Liver (tissue), 8 donors: ENCODE measurements at regions not wholly inside any gene's neighbourhood (a gene's known extent, or its start where the extent isn't known, plus 50 kb on each side); places are given as distances from the start of the nearest gene placed in this dataset.

ENCODE experiments used
- DNase-seq: peaks from one replicate; pipeline ENCODE4 v3.0.0-alpha.2; 2017; ENCODE audit warnings: low spot score
- H3K27ac ChIP-seq, 2 donors: one replicate each; pipeline ENCODE4 v1.7.0; 2013; ENCODE audit warnings: inconsistent platforms in 2 of 2, low read length in 2 of 2, control low read depth in 1 of 2, low read depth in 1 of 2, mild to moderate bottlenecking in 1 of 2
- H3K27me3 ChIP-seq, 4 donors: one replicate each; pipeline versions ENCODE4 v1.6.1 to v1.7.0; 2013; ENCODE audit warnings: low read length in 3 of 4, inconsistent platforms in 1 of 4, mild to moderate bottlenecking in 1 of 4, moderate library complexity in 1 of 4; ENCODE audit not compliant: control insufficient read depth in 4 of 4, insufficient read depth in 4 of 4
- H3K36me3 ChIP-seq, 4 donors: one replicate each; pipeline versions ENCODE4 v1.6.1 to v1.7.0; 2013; ENCODE audit warnings: low read length in 3 of 4, mild to moderate bottlenecking in 3 of 4, low read depth in 1 of 4, moderate library complexity in 1 of 4; ENCODE audit not compliant: control insufficient read depth in 4 of 4, insufficient read depth in 3 of 4
- H3K4me1 ChIP-seq, 4 donors: one replicate each; pipeline versions ENCODE4 v1.6.1 to v1.7.0; 2013; ENCODE audit warnings: low read length in 3 of 4, mild to moderate bottlenecking in 3 of 4, moderate library complexity in 1 of 4; ENCODE audit not compliant: control insufficient read depth in 4 of 4, insufficient read depth in 4 of 4
- H3K4me3 ChIP-seq, 3 donors: one replicate each; pipeline versions ENCODE4 v1.6.1 to v1.7.0; 2013; ENCODE audit warnings: low read length in 3 of 3, control low read depth in 1 of 3, low read depth in 1 of 3, mild to moderate bottlenecking in 1 of 3
- H3K9ac ChIP-seq, 2 donors: one replicate each; pipeline ENCODE4 v1.7.0; 2013; ENCODE audit warnings: low read length in 2 of 2, mild to moderate bottlenecking in 2 of 2, moderate library complexity in 2 of 2, control low read depth in 1 of 2, low read depth in 1 of 2
- H3K9me3 ChIP-seq, 4 donors: one replicate each; pipeline versions ENCODE4 v1.6.1 to v1.7.0; 2013; ENCODE audit warnings: low read length in 3 of 4; ENCODE audit not compliant: control insufficient read depth in 4 of 4
- ATF3 ChIP-seq: IDR thresholded peaks from 2 replicates; pipeline ENCODE4 v1.6.1; 2016; ENCODE audit warnings: antibody characterized with exemption
- CTCF ChIP-seq: fragments of 150-350 bp; IDR thresholded peaks from 2 replicates; pipeline ENCODE4 v1.5.1; 2017; ENCODE audit warnings: improper control_type of control experiment, low read depth, low read length; ENCODE audit not compliant: missing input control
- EGR1 ChIP-seq, 2 donors: IDR thresholded peaks; 2 replicates each; pipeline ENCODE4 v1.6.1; 2016 to 2018; ENCODE audit warnings: antibody characterized with exemption in 2 of 2, low read depth in 2 of 2
- FOXA1 ChIP-seq: IDR thresholded peaks from 2 replicates; pipeline ENCODE4 v1.6.1; 2016; ENCODE audit warnings: antibody characterized with exemption
- FOXA2 ChIP-seq: IDR thresholded peaks from 2 replicates; pipeline ENCODE4 v1.6.1; 2016; ENCODE audit warnings: antibody characterized with exemption
- HNF4A ChIP-seq, 2 donors: conservative IDR thresholded peaks; 2 replicates each; pipeline ENCODE4 v1.6.1; 2016; ENCODE audit warnings: antibody characterized with exemption in 2 of 2, mild to moderate bottlenecking in 2 of 2
- HNF4G ChIP-seq: IDR thresholded peaks from 2 replicates; pipeline ENCODE4 v1.6.1; 2016; ENCODE audit warnings: antibody characterized with exemption
- MAX ChIP-seq: IDR thresholded peaks from 2 replicates; pipeline ENCODE4 v1.6.1; 2016; ENCODE audit warnings: antibody characterized with exemption
- NR2F2 ChIP-seq: IDR thresholded peaks from 2 replicates; pipeline ENCODE4 v1.6.1; 2016; ENCODE audit warnings: antibody characterized with exemption
- RAD21 ChIP-seq, 2 donors: IDR thresholded peaks; 2 replicates each; pipeline ENCODE4 v1.6.1; 2016; ENCODE audit warnings: antibody characterized with exemption in 2 of 2, mild to moderate bottlenecking in 2 of 2
- REST ChIP-seq: IDR thresholded peaks from 2 replicates; pipeline ENCODE4 v1.6.1; 2016; ENCODE audit warnings: antibody characterized with exemption, mild to moderate bottlenecking
- RXRA ChIP-seq, 2 donors: IDR thresholded peaks; 2 replicates each; pipeline ENCODE4 v1.6.1; 2017 to 2018; ENCODE audit warnings: antibody characterized with exemption in 2 of 2, mild to moderate bottlenecking in 1 of 2
- SP1 ChIP-seq: IDR thresholded peaks from 2 replicates; pipeline ENCODE4 v1.6.1; 2018; ENCODE audit warnings: antibody characterized with exemption, mild to moderate bottlenecking
- TAF1 ChIP-seq: conservative IDR thresholded peaks from 2 replicates; pipeline ENCODE4 v1.6.1; 2016; ENCODE audit warnings: antibody characterized with exemption, mild to moderate bottlenecking
- YY1 ChIP-seq: IDR thresholded peaks from 2 replicates; pipeline ENCODE4 v1.6.1; 2016; ENCODE audit warnings: antibody characterized with exemption, mild to moderate bottlenecking
- ZBTB33 ChIP-seq: IDR thresholded peaks from 2 replicates; pipeline ENCODE4 v1.6.1; 2016; ENCODE audit warnings: antibody characterized with exemption
- WGBS: extraction: QIAGEN DNeasy Blood & Tissue Kit; methylation state at CpG from one replicate; pipeline ENCODE4 v1.1.7; 2013; 5-methylcytosine and 5-hydroxymethylcytosine counted together
- donor health status: healthy.
- donor health status: healthy.
- donor health status: healthy.
- donor health status: healthy.
- donor health status: healthy.

- TF ChIP-seq RAD21 (IDR thresholded peaks at IDR 0.05) (no peak), RXRA (IDR thresholded peaks at IDR 0.05) (no peak), SP1 (no peak), EGR1 (IDR thresholded peaks at IDR 0.05; ENCODE audit: low read depth in 2 of 2) (no peak), HNF4G (no peak), ATF3 (no peak), YY1 (no peak)
- no peak overlapping the region for H3K9ac ChIP-seq
- H3K4me1 ChIP-seq, result no peaks in the 10 kb centered on the region
- H3K4me3 ChIP-seq, result no peak overlapping the region
- H3K27ac ChIP-seq, result no peak overlapping the region
- H3K27me3 ChIP-seq, result no peaks in the 10 kb centered on the region
- H3K9me3 ChIP-seq, result no peaks in the 10 kb centered on the region
- DNase-seq, result no peak
- H3K36me3 ChIP-seq, result no peaks in the 10 kb centered on the region
These were observed 766.2 kb upstream of the LRRC4C start for GRCh38 chr11:42225664-42226063.

GRCh38 chr11:42232673-42233072, 773.2 kb upstream of the LRRC4C start:
- H3K4me1 ChIP-seq, result no peaks in the 10 kb centered on the region
- TF ChIP-seq EGR1 (IDR thresholded peaks at IDR 0.05; ENCODE audit: low read depth in 2 of 2) (no peak), FOXA1 (no peak), REST (no peak), HNF4G (no peak), MAX (no peak), ATF3 (no peak), HNF4A (conservative IDR thresholded peaks at IDR 0.05) (no peak), ZBTB33 (no peak)
- DNase-seq, result no peak
- H3K27me3 ChIP-seq, result no peaks in the 10 kb centered on the region
- no peak overlapping the region for H3K27ac ChIP-seq
- no peaks in the 10 kb centered on the region for H3K9me3 ChIP-seq
- no peak overlapping the region for H3K9ac ChIP-seq
- no peaks in the 10 kb centered on the region for H3K36me3 ChIP-seq
- H3K4me3 ChIP-seq, result no peak overlapping the region
- WGBS, result 49% methylated on average over 5 of the region's 5 CpGs

GRCh38 chr11:42234451-42234951, 775.0 kb upstream of the LRRC4C start:
- Histone ChIP-seq H3K36me3 (no peaks in the 10 kb centered on the region), H3K4me1 (no peaks in the 10 kb centered on the region), H3K9me3 (no peaks in the 10 kb centered on the region), H3K4me3 (no peak overlapping the region), H3K27me3 (no peaks in the 10 kb centered on the region), H3K9ac (no peak overlapping the region), H3K27ac (no peak overlapping the region)
- no peak for DNase-seq
- WGBS, result 26% methylated on average over 1 of the region's 1 CpG
- no peak for TF ChIP-seq TAF1
- no peak for TF ChIP-seq REST
- TF ChIP-seq FOXA1, result no peak
- TF ChIP-seq HNF4A (conservative IDR thresholded peaks at IDR 0.05), result no peak
- no peak for TF ChIP-seq YY1
- no peak for TF ChIP-seq RAD21 (IDR thresholded peaks at IDR 0.05)
- TF ChIP-seq FOXA2, result no peak
- no peak for TF ChIP-seq CTCF
- TF ChIP-seq RXRA (IDR thresholded peaks at IDR 0.05), result no peak
- no peak for TF ChIP-seq NR2F2
- no peak for TF ChIP-seq ATF3
